SK-N-SH (cell line): ENCODE measurements at regions not wholly inside any gene's neighbourhood (a gene's known extent, or its start where the extent isn't known, plus 50 kb on each side); places are given as distances from the start of the nearest gene placed in this dataset.
A peak's percentile ranks its signal among the peaks of the same experiment; 100 is the strongest.

Experiments
- CTCF ChIA-PET: fragments of 300-600, 350-600 bp; formaldehyde crosslinking; extraction: SDS; loops from one replicate; lab custom pipeline; 2021; lab: Yijun Ruan, JAX
- POLR2A ChIA-PET: fragments of 350-600 bp; sonication (Branson Sonifier 250); formaldehyde crosslinking; extraction: SDS; loops from one replicate; lab custom pipeline; 2020; ENCODE audit warnings: antibody characterized with exemption, inconsistent platforms; lab: Yijun Ruan, JAX
- DNase-seq: peaks from one replicate; pipeline ENCODE4 v3.0.0; 2012
- H2AFZ ChIP-seq: fragments of 200-600 bp; sonication (generic); 2 replicates; pipeline ENCODE4 v1.8.1; 2016; ENCODE audit warnings: antibody characterized with exemption, mild to moderate bottlenecking, low read depth
- H3F3A ChIP-seq: fragments of 200-600 bp; sonication (generic); replicated peaks from 2 replicates; pipeline ENCODE3; 2016; ENCODE audit warnings: antibody characterized with exemption, mild to moderate bottlenecking; ENCODE audit not compliant: insufficient read depth
- H3K27ac ChIP-seq, 2 experiments: fragments of 200-500 bp in 1 of 2; fragments of 200-600 bp in 1 of 2; sonication (Bioruptor generic) in 1 of 2; sonication (generic), shearing (Covaris generic) in 1 of 2; 2 replicates each; pipeline versions ENCODE4 v1.5.1 to v1.6.1; 2014 to 2016; ENCODE audit warnings: low read depth in 2 of 2, inconsistent platforms in 1 of 2, low read length in 1 of 2, mild to moderate bottlenecking in 1 of 2, mixed read lengths in 1 of 2
- H3K27me3 ChIP-seq: fragments of 200-600 bp; sonication (generic), shearing (Covaris generic); 2 replicates; pipeline ENCODE4 v1.6.1; 2016; ENCODE audit warnings: mixed run types; ENCODE audit not compliant: insufficient read depth
- H3K36me3 ChIP-seq, 2 experiments: fragments of 200-500 bp in 1 of 2; fragments of 200-600 bp in 1 of 2; sonication (Bioruptor generic) in 1 of 2; sonication (generic) in 1 of 2; replicated peaks in 1 of 2; 2 replicates each; pipeline versions ENCODE3 to v1.5.1; 2014 to 2016; ENCODE audit warnings: low read length in 1 of 2, mild to moderate bottlenecking in 1 of 2; ENCODE audit not compliant: insufficient read depth in 2 of 2, control insufficient read depth in 1 of 2
- H3K4me1 ChIP-seq, 2 experiments: fragments of 200-500 bp in 1 of 2; fragments of 200-600 bp in 1 of 2; sonication (Bioruptor generic) in 1 of 2; sonication (generic), shearing (Covaris generic) in 1 of 2; 2 replicates each; pipeline versions ENCODE4 v1.5.1 to v1.6.1; 2014 to 2016; ENCODE audit warnings: low read depth in 1 of 2, low read length in 1 of 2, mixed run types in 1 of 2; ENCODE audit not compliant: insufficient read depth in 2 of 2, control insufficient read depth in 1 of 2
- H3K4me2 ChIP-seq: fragments of 200-600 bp; sonication (generic), shearing (Covaris generic); 2 replicates; pipeline ENCODE4 v1.6.1; 2017; ENCODE audit warnings: mixed run types
- H3K4me3 ChIP-seq, 2 experiments: fragments of 200-500 bp in 1 of 2; fragments of 200-600 bp in 1 of 2; sonication (Bioruptor generic) in 1 of 2; sonication (generic), shearing (Covaris generic) in 1 of 2; 2 replicates each; pipeline versions ENCODE4 v1.5.1 to v1.8.1; 2014 to 2016; ENCODE audit warnings: low read depth in 2 of 2, inconsistent platforms in 1 of 2, low read length in 1 of 2, mild to moderate bottlenecking in 1 of 2, mixed read lengths in 1 of 2, moderate library complexity in 1 of 2
- H3K79me2 ChIP-seq: fragments of 200-600 bp; sonication (generic); 2 replicates; pipeline ENCODE4 v1.8.1; 2017; ENCODE audit warnings: mild to moderate bottlenecking; ENCODE audit not compliant: insufficient read depth
- H3K9ac ChIP-seq: fragments of 200-600 bp; sonication (generic); 2 replicates; pipeline ENCODE4 v1.6.1; 2017; ENCODE audit warnings: mixed run types
- H3K9me2 ChIP-seq: fragments of 200-600 bp; sonication (generic); 2 replicates; pipeline ENCODE4 v1.6.1; 2017; ENCODE audit warnings: mixed run types
- H3K9me3 ChIP-seq: fragments of 200-600 bp; sonication (generic); 2 replicates; pipeline ENCODE4 v1.6.1; 2017; ENCODE audit warnings: mixed run types, mild to moderate bottlenecking, moderate library complexity
- H4K20me1 ChIP-seq: fragments of 200-600 bp; sonication (generic); 2 replicates; pipeline ENCODE4 v1.6.1; 2017; ENCODE audit warnings: mild to moderate bottlenecking, mixed run types; ENCODE audit not compliant: insufficient read depth
- CHD2 ChIP-seq: fragments of 150-350 bp; IDR thresholded peaks from 2 replicates; pipeline ENCODE4 v1.6.1; 2018; ENCODE audit warnings: low read length; ENCODE audit not compliant: partially characterized antibody
- CTCF ChIP-seq: fragments of 200-600 bp; sonication (generic); IDR thresholded peaks from 2 replicates; pipeline ENCODE4 v1.6.1; 2017; ENCODE audit warnings: antibody characterized with exemption, mild to moderate bottlenecking, moderate library complexity
- ELF1 ChIP-seq: IDR thresholded peaks from 2 replicates; pipeline ENCODE4 v1.4.0; 2012
- EZH2phosphoT487 ChIP-seq: fragments of 200-600 bp; sonication (generic); IDR thresholded peaks from 2 replicates; pipeline ENCODE4 v1.6.1; 2017; ENCODE audit warnings: low read depth, mixed run types, mild to moderate bottlenecking, antibody characterized with exemption, moderate library complexity, borderline replicate concordance
- FOSL2 ChIP-seq: IDR thresholded peaks from 2 replicates; pipeline ENCODE4 v1.4.0; 2012; ENCODE audit warnings: low read depth, mild to moderate bottlenecking, moderate library complexity, borderline replicate concordance
- FOXJ3 ChIP-seq: sonication (generic); formaldehyde crosslinking; IDR thresholded peaks from 2 replicates; pipeline ENCODE4 v1.5.1; 2020; ENCODE audit warnings: mild to moderate bottlenecking, missing genetic modification reagents
- GABPA ChIP-seq: IDR thresholded peaks from 2 replicates; pipeline ENCODE4 v1.4.0; 2012; ENCODE audit warnings: low read depth, mild to moderate bottlenecking
- GATA2 ChIP-seq: sonication (generic); formaldehyde crosslinking; IDR thresholded peaks from 2 replicates; pipeline ENCODE4 v1.5.0; 2020; ENCODE audit warnings: mild to moderate bottlenecking, missing genetic modification reagents
- MEF2A ChIP-seq: IDR thresholded peaks from 2 replicates; pipeline ENCODE4 v1.4.0; 2012; ENCODE audit warnings: low read depth, borderline replicate concordance
- NFIC ChIP-seq: IDR thresholded peaks from 2 replicates; pipeline ENCODE4 v1.4.0; 2012; ENCODE audit warnings: borderline replicate concordance
- NRF1 ChIP-seq: IDR thresholded peaks from 2 replicates; pipeline ENCODE4 v1.6.1; 2012; ENCODE audit warnings: low read depth, mild to moderate bottlenecking, low read length
- PBX3 ChIP-seq: IDR thresholded peaks from 2 replicates; pipeline ENCODE4; 2012
- POLR2AphosphoS5 ChIP-seq: IDR thresholded peaks from 2 replicates; pipeline ENCODE4 v1.6.1; 2012; ENCODE audit warnings: low read depth, low read length
- RAD21 ChIP-seq: IDR thresholded peaks from 2 replicates; pipeline ENCODE4 v1.6.1; 2012; ENCODE audit warnings: mild to moderate bottlenecking, low read length
- RCOR1 ChIP-seq: fragments of 150-350 bp; IDR thresholded peaks from 2 replicates; pipeline ENCODE4 v1.6.1; 2017; ENCODE audit warnings: antibody characterized with exemption, low read length
- SMC3 ChIP-seq: IDR thresholded peaks from 2 replicates; pipeline ENCODE4 v1.6.1; 2012; ENCODE audit warnings: low read depth, low read length, improper control_type of control experiment
- TAF1 ChIP-seq: IDR thresholded peaks from 2 replicates; pipeline ENCODE4 v1.6.1; 2012; ENCODE audit warnings: low read depth, mild to moderate bottlenecking, low read length, moderate library complexity, borderline replicate concordance
- WGBS: methylation state at CpG from one replicate; pipeline ENCODE4 v1.1.6; 2017; ENCODE audit warnings: low lambda C conversion rate; 5-methylcytosine and 5-hydroxymethylcytosine counted together
- TF ChIP-seq, protein P1 (sequence below): IDR thresholded peaks from 2 replicates; pipeline ENCODE4 v1.4.0; 2012; ENCODE audit warnings: low read depth
- TF ChIP-seq, protein P2 (sequence below): IDR thresholded peaks from 2 replicates; pipeline ENCODE4 v1.4.0; 2012; ENCODE audit warnings: low read depth, borderline replicate concordance

DNA sequence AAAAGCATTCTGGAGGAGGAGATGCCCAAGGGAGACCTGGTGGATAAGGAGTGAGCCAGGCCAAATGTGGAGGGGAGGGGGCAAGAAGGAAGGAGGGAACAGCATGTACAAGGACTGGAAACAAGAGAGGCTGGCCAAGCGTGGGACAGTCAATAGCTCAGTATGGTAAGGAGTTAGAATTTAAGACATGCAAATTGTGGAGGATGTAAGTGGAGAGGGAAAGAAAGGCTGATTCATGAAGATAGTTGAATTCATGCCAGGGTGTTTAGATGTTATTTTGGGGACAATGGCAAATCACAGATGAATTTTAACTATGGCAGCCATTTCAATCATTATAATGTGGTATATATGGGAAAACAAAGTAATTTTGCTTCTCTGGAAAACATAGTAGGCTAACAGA lies 462.3 kb downstream of the MEIS1 start:
- no peaks in the 10 kb centered on the region for H4K20me1 ChIP-seq
- H3K4me3 ChIP-seq, result no peak overlapping the region
- DNase-seq, result no peak
- peak overlapping the region; percentile 29; the same call in 1 of the 2 replicates for H3K9ac ChIP-seq
- ChIA-PET POLR2A (no interaction called here), CTCF (no interaction called here)
- H3K27me3 ChIP-seq, result no peaks in the 10 kb centered on the region
- peak overlapping the region; percentile 68 to 84 for H3K27ac ChIP-seq
- H3K9me2 ChIP-seq, result no peaks in the 10 kb centered on the region
- H3K4me1 ChIP-seq, result peaks cover 6 to 18% of the 10 kb centered on the region in 2 experiments; a peak in 3 of 4 replicates
- H3F3A ChIP-seq, result no peaks in the 10 kb centered on the region
- H3K9me3 ChIP-seq, result no peaks in the 10 kb centered on the region
- H3K79me2 ChIP-seq, result no peaks in the 10 kb centered on the region
- H3K36me3 ChIP-seq, result no peaks in the 10 kb centered on the region
- 72% methylated on average over 1 of the region's 1 CpG for WGBS
- peak overlapping the region; percentile 6; the same call in 1 of the 2 replicates for H3K4me2 ChIP-seq
- TF ChIP-seq MEF2A, result peak; percentile 37; the same call in 1 of the 2 replicates
- TF ChIP-seq FOXJ3, result no peak
- no peak for TF ChIP-seq CHD2
- TF ChIP-seq, protein P1, sequence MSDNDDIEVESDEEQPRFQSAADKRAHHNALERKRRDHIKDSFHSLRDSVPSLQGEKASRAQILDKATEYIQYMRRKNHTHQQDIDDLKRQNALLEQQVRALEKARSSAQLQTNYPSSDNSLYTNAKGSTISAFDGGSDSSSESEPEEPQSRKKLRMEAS, result no peak
- TF ChIP-seq, all 33 proteins: peak for 1
- peak overlapping the region; percentile 62 for H2AFZ ChIP-seq

GRCh38 chr2:66897691-66898150 lies 462.8 kb downstream of the MEIS1 start:
- POLR2A ChIA-PET, result no interaction called here
- H3K9me2 ChIP-seq, result no peaks in the 10 kb centered on the region
- peak overlapping the region; percentile 6; the same call in 1 of the 2 replicates for H3K4me2 ChIP-seq
- H3K27me3 ChIP-seq, result no peaks in the 10 kb centered on the region
- CTCF ChIA-PET, result no interaction called here
- H3K9me3 ChIP-seq, result no peaks in the 10 kb centered on the region
- no peaks in the 10 kb centered on the region for H3K36me3 ChIP-seq
- WGBS, result 15% methylated on average over 2 of the region's 2 CpGs
- H3K4me1 ChIP-seq, result peaks cover 6 to 18% of the 10 kb centered on the region in 2 experiments; a peak in 3 of 4 replicates
- no peak for DNase-seq
- H4K20me1 ChIP-seq, result no peaks in the 10 kb centered on the region
- peak overlapping the region; percentile 29; the same call in 1 of the 2 replicates for H3K9ac ChIP-seq
- no peaks in the 10 kb centered on the region for H3F3A ChIP-seq
- H2AFZ ChIP-seq, result peak overlapping the region; percentile 62; the same call in 1 of the 2 replicates
- no peak for TF ChIP-seq GATA2 (CRISPR knock-in tag)
- peak; percentile 15; the same call in 1 of the 2 replicates for TF ChIP-seq NFIC
- no peak for TF ChIP-seq MEF2A
- no peaks in the 10 kb centered on the region for H3K79me2 ChIP-seq
- no peak overlapping the region for H3K4me3 ChIP-seq
- H3K27ac ChIP-seq, result peak overlapping the region; percentile 68 to 84

- Histone ChIP-seq H3F3A (no peaks in the 10 kb centered on the region), H3K4me1 (peaks cover 9 to 18% of the 10 kb centered on the region in 2 experiments; a peak in 3 of 4 replicates), H3K4me3 (no peak overlapping the region), H4K20me1 (no peaks in the 10 kb centered on the region), H3K27ac (no peak overlapping the region), H3K79me2 (no peaks in the 10 kb centered on the region), H3K36me3 (no peaks in the 10 kb centered on the region), H3K9ac (no peak overlapping the region), H3K4me2 (no peak overlapping the region), H2AFZ (no peak overlapping the region), H3K9me3 (no peaks in the 10 kb centered on the region), H3K9me2 (no peaks in the 10 kb centered on the region), H3K27me3 (no peaks in the 10 kb centered on the region)
- CTCF ChIA-PET, result no interaction called here
- no peak for DNase-seq
- POLR2A ChIA-PET, result no interaction called here
- WGBS, result 61% methylated on average over 2 of the region's 2 CpGs
- no peak for TF ChIP-seq GABPA
- TF ChIP-seq SMC3, result no peak
- TF ChIP-seq RAD21, result no peak
- TF ChIP-seq EZH2phosphoT487, result no peak
- TF ChIP-seq, protein P2, sequence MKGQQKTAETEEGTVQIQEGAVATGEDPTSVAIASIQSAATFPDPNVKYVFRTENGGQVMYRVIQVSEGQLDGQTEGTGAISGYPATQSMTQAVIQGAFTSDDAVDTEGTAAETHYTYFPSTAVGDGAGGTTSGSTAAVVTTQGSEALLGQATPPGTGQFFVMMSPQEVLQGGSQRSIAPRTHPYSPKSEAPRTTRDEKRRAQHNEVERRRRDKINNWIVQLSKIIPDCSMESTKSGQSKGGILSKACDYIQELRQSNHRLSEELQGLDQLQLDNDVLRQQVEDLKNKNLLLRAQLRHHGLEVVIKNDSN, result no peak
- no peak for TF ChIP-seq NRF1
- TF ChIP-seq CTCF, result no peak
- no peak for TF ChIP-seq PBX3
- TF ChIP-seq FOSL2, result no peak
- TF ChIP-seq NFIC, result no peak
- no peak for TF ChIP-seq ELF1
- no peak for TF ChIP-seq POLR2AphosphoS5
- no peak for TF ChIP-seq RCOR1
- no peak for TF ChIP-seq TAF1
Observed at GRCh38 chr2:66899109-66899508, 464.2 kb downstream of the MEIS1 start.
